ENCODE measurements at regions not wholly inside any gene's neighbourhood (a gene's known extent, or its start where the extent isn't known, plus 50 kb on each side); places are given as distances from the start of the nearest gene placed in this dataset.

DNA sequence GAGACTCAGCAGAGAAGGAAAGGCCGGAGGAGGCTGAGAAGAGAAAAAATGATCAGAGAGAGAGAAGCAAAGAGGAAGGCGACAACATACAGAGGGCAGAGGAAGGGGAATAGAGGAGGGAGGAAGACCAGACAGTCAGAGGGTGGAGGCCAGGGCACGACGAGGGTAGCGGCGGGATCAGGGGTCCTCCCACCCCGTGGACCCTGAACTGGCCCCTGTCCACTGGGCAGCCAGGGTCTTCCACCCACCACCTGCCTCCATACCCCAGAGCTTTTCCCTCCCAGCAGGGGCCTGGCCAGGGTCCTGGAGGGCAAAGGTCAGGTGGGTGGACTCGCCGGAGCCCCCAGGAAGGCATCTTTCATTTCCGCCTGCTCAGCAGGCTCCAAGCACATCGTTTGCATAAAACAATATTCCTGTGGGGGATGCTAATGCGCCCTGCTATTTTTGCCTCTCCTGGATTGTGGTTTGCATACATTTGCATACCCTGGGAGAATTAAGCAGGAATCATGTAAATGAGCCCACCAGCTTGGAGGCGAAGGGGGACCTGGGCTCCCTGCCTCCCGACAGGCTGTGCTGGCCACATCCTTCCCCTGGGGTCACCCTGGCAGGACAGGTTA, 394.1 kb downstream of the MN1 start:
- TF ChIP-seq KDM5A (IDR thresholded peaks at IDR 0.05; ENCODE audit: low read length) (no peak), SIN3A (conservative IDR thresholded peaks at IDR 0.05 in 1 of 2, IDR thresholded peaks at IDR 0.05 in 1 of 2; ENCODE audit: low read depth in 1 of 2, low read length in 2 of 2) (no peak), RFX5 (IDR thresholded peaks at IDR 0.05; ENCODE audit: borderline replicate concordance, low read depth, low read length) (no peak)
- TF ChIP-seq, protein P1, sequence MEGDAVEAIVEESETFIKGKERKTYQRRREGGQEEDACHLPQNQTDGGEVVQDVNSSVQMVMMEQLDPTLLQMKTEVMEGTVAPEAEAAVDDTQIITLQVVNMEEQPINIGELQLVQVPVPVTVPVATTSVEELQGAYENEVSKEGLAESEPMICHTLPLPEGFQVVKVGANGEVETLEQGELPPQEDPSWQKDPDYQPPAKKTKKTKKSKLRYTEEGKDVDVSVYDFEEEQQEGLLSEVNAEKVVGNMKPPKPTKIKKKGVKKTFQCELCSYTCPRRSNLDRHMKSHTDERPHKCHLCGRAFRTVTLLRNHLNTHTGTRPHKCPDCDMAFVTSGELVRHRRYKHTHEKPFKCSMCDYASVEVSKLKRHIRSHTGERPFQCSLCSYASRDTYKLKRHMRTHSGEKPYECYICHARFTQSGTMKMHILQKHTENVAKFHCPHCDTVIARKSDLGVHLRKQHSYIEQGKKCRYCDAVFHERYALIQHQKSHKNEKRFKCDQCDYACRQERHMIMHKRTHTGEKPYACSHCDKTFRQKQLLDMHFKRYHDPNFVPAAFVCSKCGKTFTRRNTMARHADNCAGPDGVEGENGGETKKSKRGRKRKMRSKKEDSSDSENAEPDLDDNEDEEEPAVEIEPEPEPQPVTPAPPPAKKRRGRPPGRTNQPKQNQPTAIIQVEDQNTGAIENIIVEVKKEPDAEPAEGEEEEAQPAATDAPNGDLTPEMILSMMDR (IDR thresholded peaks at IDR 0.05; ENCODE audit: control extremely low read depth in 1 of 3, insufficient read depth in 1 of 3, low read depth in 1 of 3, low read length in 3 of 3) = no peak
- TF ChIP-seq, protein P2, sequence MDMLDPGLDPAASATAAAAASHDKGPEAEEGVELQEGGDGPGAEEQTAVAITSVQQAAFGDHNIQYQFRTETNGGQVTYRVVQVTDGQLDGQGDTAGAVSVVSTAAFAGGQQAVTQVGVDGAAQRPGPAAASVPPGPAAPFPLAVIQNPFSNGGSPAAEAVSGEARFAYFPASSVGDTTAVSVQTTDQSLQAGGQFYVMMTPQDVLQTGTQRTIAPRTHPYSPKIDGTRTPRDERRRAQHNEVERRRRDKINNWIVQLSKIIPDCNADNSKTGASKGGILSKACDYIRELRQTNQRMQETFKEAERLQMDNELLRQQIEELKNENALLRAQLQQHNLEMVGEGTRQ (IDR thresholded peaks at IDR 0.05; ENCODE audit: low read length) = no peak

Measured in H1 (cell line).